Calu3 (cell line): ENCODE measurements at regions not wholly inside any gene's neighbourhood (a gene's known extent, or its start where the extent isn't known, plus 50 kb on each side); places are given as distances from the start of the nearest gene placed in this dataset.

Experiments
- BruUV-seq: library from RNA; stranded (reverse); fragments of 400-500 nt; replicated peaks from 2 replicates; lab custom pipeline; 2021; lab: Mats Ljungman, UMichigan
- CTCF ChIA-PET: fragments of 300-600 bp; sonication (Branson Sonifier 250); formaldehyde crosslinking; loops from one replicate; lab custom pipeline; 2022; ENCODE audit warnings: antibody characterized with exemption; lab: Charles Lee
- DNase-seq: peaks from one replicate; pipeline ENCODE4 v3.0.0; 2022
- H3K27ac Mint-ChIP-seq: one replicate; pipeline ENCODE4 v1.8.0; 2022; ENCODE audit warnings: mixed read lengths; ENCODE audit not compliant: unreplicated experiment
- H3K27me3 Mint-ChIP-seq: one replicate; pipeline ENCODE4 v1.8.0; 2022; ENCODE audit warnings: mixed read lengths; ENCODE audit not compliant: unreplicated experiment
- H3K36me3 Mint-ChIP-seq: one replicate; pipeline ENCODE4 v1.8.0; 2022; ENCODE audit warnings: mild to moderate bottlenecking, moderate library complexity, mixed read lengths; ENCODE audit not compliant: insufficient read depth, unreplicated experiment
- H3K4me1 Mint-ChIP-seq: one replicate; pipeline ENCODE4 v1.8.0; 2022; ENCODE audit warnings: mild to moderate bottlenecking, low read depth, mixed read lengths; ENCODE audit not compliant: unreplicated experiment
- H3K4me3 Mint-ChIP-seq: one replicate; pipeline ENCODE4 v1.8.0; 2022; ENCODE audit warnings: mild to moderate bottlenecking, low read depth, moderate library complexity, mixed read lengths; ENCODE audit not compliant: unreplicated experiment
- H3K9me3 Mint-ChIP-seq: one replicate; pipeline ENCODE4 v1.8.0; 2022; ENCODE audit warnings: low read depth, mixed read lengths; ENCODE audit not compliant: unreplicated experiment
- intact Hi-C: fragments of 100-400 bp; cut with micrococcal nuclease; formaldehyde crosslinking; loops from one replicate; pipeline ENCODE4 v1.10.0; 2022; ENCODE audit not compliant: unreplicated experiment
- TF ChIP-seq, protein P1 (sequence below): fragments of 200-600 bp; IDR thresholded peaks from one replicate; pipeline ENCODE4 v1.8.0; 2022; ENCODE audit warnings: antibody characterized with exemption; ENCODE audit not compliant: unreplicated experiment

GRCh38 chr5:40258222-40258621, 421.5 kb upstream of the PTGER4 start:
- CTCF ChIA-PET: no interaction called here
- Mint-ChIP-seq H3K36me3 (no peaks in the 10 kb centered on the region), H3K4me3 (no peak overlapping the region), H3K27me3 (no peaks in the 10 kb centered on the region), H3K4me1 (no peaks in the 10 kb centered on the region), H3K9me3 (no peaks in the 10 kb centered on the region), H3K27ac (no peak overlapping the region)
- no peak for DNase-seq
- intact Hi-C loops: no loop called here
- BruUV-seq: no TSS peak
- TF ChIP-seq, protein P1, sequence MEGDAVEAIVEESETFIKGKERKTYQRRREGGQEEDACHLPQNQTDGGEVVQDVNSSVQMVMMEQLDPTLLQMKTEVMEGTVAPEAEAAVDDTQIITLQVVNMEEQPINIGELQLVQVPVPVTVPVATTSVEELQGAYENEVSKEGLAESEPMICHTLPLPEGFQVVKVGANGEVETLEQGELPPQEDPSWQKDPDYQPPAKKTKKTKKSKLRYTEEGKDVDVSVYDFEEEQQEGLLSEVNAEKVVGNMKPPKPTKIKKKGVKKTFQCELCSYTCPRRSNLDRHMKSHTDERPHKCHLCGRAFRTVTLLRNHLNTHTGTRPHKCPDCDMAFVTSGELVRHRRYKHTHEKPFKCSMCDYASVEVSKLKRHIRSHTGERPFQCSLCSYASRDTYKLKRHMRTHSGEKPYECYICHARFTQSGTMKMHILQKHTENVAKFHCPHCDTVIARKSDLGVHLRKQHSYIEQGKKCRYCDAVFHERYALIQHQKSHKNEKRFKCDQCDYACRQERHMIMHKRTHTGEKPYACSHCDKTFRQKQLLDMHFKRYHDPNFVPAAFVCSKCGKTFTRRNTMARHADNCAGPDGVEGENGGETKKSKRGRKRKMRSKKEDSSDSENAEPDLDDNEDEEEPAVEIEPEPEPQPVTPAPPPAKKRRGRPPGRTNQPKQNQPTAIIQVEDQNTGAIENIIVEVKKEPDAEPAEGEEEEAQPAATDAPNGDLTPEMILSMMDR: no peak

DNA sequence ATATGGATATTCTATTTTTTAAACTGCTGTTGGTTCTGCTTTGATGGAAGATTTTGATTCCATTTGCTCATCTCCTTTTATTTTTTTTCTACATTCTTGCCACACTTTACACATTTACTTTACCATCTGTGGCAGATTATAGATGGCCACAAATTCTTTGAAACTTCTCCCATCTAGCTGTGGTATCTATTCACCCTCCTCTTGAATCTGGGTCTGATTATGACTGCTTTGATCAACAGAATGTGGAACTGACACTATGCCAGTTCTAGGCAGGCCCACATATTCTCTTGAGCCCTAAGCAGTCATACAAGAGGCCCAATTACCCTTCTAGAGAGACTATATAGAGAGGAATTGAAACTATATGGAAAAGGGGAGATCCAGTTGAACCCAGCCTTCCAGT, 439.0 kb upstream of the PTGER4 start:
- no peaks in the 10 kb centered on the region for H3K9me3 Mint-ChIP-seq
- H3K4me3 Mint-ChIP-seq: no peak overlapping the region
- H3K27me3 Mint-ChIP-seq: no peaks in the 10 kb centered on the region
- DNase-seq: no peak
- intact Hi-C loops: no loop called here
- BruUV-seq: no TSS peak
- no peaks in the 10 kb centered on the region for H3K36me3 Mint-ChIP-seq
- no peaks in the 10 kb centered on the region for H3K4me1 Mint-ChIP-seq
- TF ChIP-seq, protein P1: no peak
- CTCF ChIA-PET: no interaction called here
- H3K27ac Mint-ChIP-seq: no peak overlapping the region

- H3K27me3 Mint-ChIP-seq: no peaks in the 10 kb centered on the region
- CTCF ChIA-PET: no interaction called here
- H3K4me3 Mint-ChIP-seq: no peak overlapping the region
- TF ChIP-seq, protein P1: no peak
- no peaks in the 10 kb centered on the region for H3K4me1 Mint-ChIP-seq
- H3K27ac Mint-ChIP-seq: no peak overlapping the region
- BruUV-seq: no TSS peak
- H3K36me3 Mint-ChIP-seq: no peaks in the 10 kb centered on the region
- no peaks in the 10 kb centered on the region for H3K9me3 Mint-ChIP-seq
- DNase-seq: no peak
- intact Hi-C loops: no loop called here
Observed at GRCh38 chr5:40240111-40240510, 439.6 kb upstream of the PTGER4 start.

DNA sequence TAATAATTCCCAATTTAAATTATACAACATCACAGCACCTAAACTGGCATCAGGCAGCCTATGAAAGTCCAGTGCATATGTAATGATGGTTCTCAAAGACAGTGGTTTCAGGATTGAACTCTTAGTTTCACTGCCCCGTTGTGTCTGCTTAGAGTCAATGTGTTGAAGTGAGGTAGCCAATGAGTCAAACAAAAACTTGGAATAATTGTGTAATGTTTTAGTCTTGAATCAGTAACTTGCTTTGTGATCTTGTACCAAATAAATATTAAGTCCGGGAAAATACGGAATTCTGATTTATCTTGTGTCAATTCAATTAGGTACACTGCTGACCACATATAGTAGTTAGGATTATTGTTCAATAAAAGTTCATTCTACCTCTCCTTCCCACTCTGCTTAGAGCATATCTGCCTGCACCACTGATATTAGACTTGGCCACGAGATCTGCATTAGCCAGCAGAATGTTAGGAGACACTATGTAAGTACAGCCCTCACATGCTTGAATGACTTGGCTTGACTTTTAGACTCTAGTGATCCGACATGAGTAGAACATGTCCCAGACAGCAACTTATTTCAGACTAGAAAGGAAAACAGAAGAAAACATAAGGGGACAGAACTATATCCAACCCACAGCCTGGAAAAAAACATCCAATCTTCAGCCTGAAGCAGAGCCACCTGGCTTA, 441.5 kb upstream of the PTGER4 start:
- CTCF ChIA-PET: no interaction called here
- Mint-ChIP-seq H3K27me3 (no peaks in the 10 kb centered on the region), H3K4me1 (no peaks in the 10 kb centered on the region), H3K27ac (no peak overlapping the region), H3K9me3 (no peaks in the 10 kb centered on the region), H3K36me3 (no peaks in the 10 kb centered on the region), H3K4me3 (no peak overlapping the region)
- no TSS peak for BruUV-seq
- no peak for DNase-seq
- intact Hi-C loops: no loop called here
- TF ChIP-seq, protein P1: no peak
